H1 (cell line): ENCODE measurements at regions not wholly inside any gene's neighbourhood (a gene's known extent, or its start where the extent isn't known, plus 50 kb on each side); places are given as distances from the start of the nearest gene placed in this dataset.

Source experiments
- CTCF ChIA-PET: fragments of 300-600 bp; sonication (Branson Sonifier 250); formaldehyde crosslinking; loops from one replicate; lab custom pipeline; 2021; ENCODE audit not compliant: partially characterized antibody; lab: Charles Lee
- POLR2A ChIA-PET: fragments of 300-600 bp; sonication (Branson Sonifier 250); formaldehyde crosslinking; loops from one replicate; lab custom pipeline; 2021; ENCODE audit warnings: inconsistent platforms; ENCODE audit not compliant: partially characterized antibody; lab: Charles Lee
- DNase-seq, 2 experiments: peaks; one replicate each; pipeline versions ENCODE4 v3.0.0 to v3.0.0-alpha.2; 2010 to 2022; ENCODE audit warnings: low spot score in 2 of 2, low read depth in 1 of 2, mixed read lengths in 1 of 2
- FAIRE-seq: peaks from 2 replicates; lab custom pipeline; 2011; peaks lifted over from hg19 to GRCh38; lab: Jason Lieb, UNC
- H2AFZ ChIP-seq: 2 replicates; pipeline ENCODE4 v1.8.1; 2012; ENCODE audit warnings: low read length, inconsistent platforms
- H2AK5ac ChIP-seq: 2 replicates; pipeline ENCODE4 v1.6.1; 2013; ENCODE audit warnings: low read depth, low read length
- H2BK120ac ChIP-seq: replicated peaks from 2 replicates; pipeline ENCODE3; 2013; ENCODE audit warnings: low read depth, low read length, inconsistent platforms
- H2BK12ac ChIP-seq: 2 replicates; pipeline ENCODE4 v1.6.1; 2013; ENCODE audit warnings: low read depth, low read length
- H2BK15ac ChIP-seq: 2 replicates; pipeline ENCODE4 v1.6.1; 2013; ENCODE audit warnings: low read length
- H2BK20ac ChIP-seq: 2 replicates; pipeline ENCODE4 v1.6.1; 2013; ENCODE audit warnings: low read length
- H2BK5ac ChIP-seq: 2 replicates; pipeline ENCODE4 v1.6.1; 2013; ENCODE audit warnings: low read depth, low read length
- H3K14ac ChIP-seq: 2 replicates; pipeline ENCODE4 v1.6.1; 2013; ENCODE audit warnings: inconsistent platforms; ENCODE audit not compliant: insufficient read length
- H3K18ac ChIP-seq: 2 replicates; pipeline ENCODE4 v1.6.1; 2013; ENCODE audit warnings: low read length; ENCODE audit errors: extremely low read depth
- H3K23ac ChIP-seq: 2 replicates; pipeline ENCODE4 v1.6.1; 2013; ENCODE audit warnings: inconsistent platforms; ENCODE audit not compliant: insufficient read length
- H3K23me2 ChIP-seq: 2 replicates; pipeline ENCODE4 v1.6.1; 2013; ENCODE audit warnings: low read depth, low read length
- H3K27ac ChIP-seq: 2 replicates; pipeline ENCODE4 v1.6.1; 2011; ENCODE audit warnings: low read depth, low read length, inconsistent platforms
- H3K27me3 ChIP-seq, 4 experiments: replicated peaks in 1 of 4; 1 replicate in 1 of 4; 2 replicates in 3 of 4; pipeline versions ENCODE4 v1.6.1 to v1.8.1; 2011 to 2013; ENCODE audit warnings: low read length in 3 of 4, mild to moderate bottlenecking in 3 of 4, inconsistent platforms in 2 of 4, mixed read lengths in 2 of 4, moderate library complexity in 1 of 4; ENCODE audit not compliant: control insufficient read depth in 3 of 4, insufficient read depth in 3 of 4; ENCODE audit errors: extremely low read depth in 1 of 4
- H3K36me3 ChIP-seq, 4 experiments: 2 replicates each; pipeline versions ENCODE4 v1.6.1 to v1.8.1; 2011 to 2013; ENCODE audit warnings: mild to moderate bottlenecking in 4 of 4, low read length in 3 of 4, moderate library complexity in 2 of 4, control low read depth in 1 of 4, inconsistent platforms in 1 of 4; ENCODE audit not compliant: insufficient read depth in 4 of 4, control insufficient read depth in 2 of 4
- H3K4ac ChIP-seq: replicated peaks from 2 replicates; pipeline ENCODE3; 2013; ENCODE audit warnings: low read length, low read depth, mixed read lengths, inconsistent platforms; ENCODE audit not compliant: insufficient read length
- H3K4me1 ChIP-seq, 4 experiments: replicated peaks in 1 of 4; 1 replicate in 1 of 4; 2 replicates in 3 of 4; pipeline versions ENCODE4 v1.6.1 to v1.8.1; 2011 to 2013; ENCODE audit warnings: low read length in 3 of 4, inconsistent platforms in 2 of 4, mixed read lengths in 1 of 4; ENCODE audit not compliant: insufficient read depth in 4 of 4, control insufficient read depth in 3 of 4
- H3K4me2 ChIP-seq, 2 experiments: 2 replicates each; pipeline versions ENCODE4 v1.6.1 to v1.8.1; 2011 to 2013; ENCODE audit warnings: low read depth in 2 of 2, low read length in 2 of 2, control low read depth in 1 of 2, inconsistent platforms in 1 of 2, mild to moderate bottlenecking in 1 of 2; ENCODE audit not compliant: insufficient read depth in 1 of 2
- H3K4me3 ChIP-seq, 4 experiments: fragments of 200-600, 300-600 bp in 1 of 4; sonication (generic), shearing (Covaris generic), sonication (Bioruptor Twin) in 1 of 4; 2 replicates each; pipeline versions ENCODE4 v1.5.1 to v1.8.1; 2011 to 2016; ENCODE audit warnings: low read length in 4 of 4, low read depth in 3 of 4, control low read depth in 2 of 4, inconsistent platforms in 2 of 4, mild to moderate bottlenecking in 2 of 4, mixed read lengths in 1 of 4, moderate library complexity in 1 of 4; ENCODE audit not compliant: insufficient read depth in 2 of 4; ENCODE audit errors: extremely low read depth in 1 of 4
- H3K56ac ChIP-seq: replicated peaks from 2 replicates; pipeline ENCODE3; 2013; ENCODE audit warnings: low read depth, mild to moderate bottlenecking, mixed read lengths, low read length, inconsistent platforms; ENCODE audit not compliant: insufficient read length
- H3K79me1 ChIP-seq: 2 replicates; pipeline ENCODE4 v1.6.1; 2013; ENCODE audit warnings: low read depth, low read length, control low read depth
- H3K79me2 ChIP-seq, 2 experiments: 2 replicates each; pipeline versions ENCODE4 v1.6.1 to v1.8.1; 2012 to 2013; ENCODE audit warnings: low read length in 2 of 2, mild to moderate bottlenecking in 2 of 2, inconsistent platforms in 1 of 2; ENCODE audit not compliant: insufficient read depth in 2 of 2, control insufficient read depth in 1 of 2
- H3K9ac ChIP-seq, 4 experiments: replicated peaks in 1 of 4; 1 replicate in 1 of 4; 2 replicates in 3 of 4; pipeline versions ENCODE4 v1.6.1 to v1.8.1; 2011 to 2013; ENCODE audit warnings: low read depth in 3 of 4, low read length in 3 of 4, control low read depth in 2 of 4, mild to moderate bottlenecking in 2 of 4, moderate library complexity in 2 of 4, inconsistent platforms in 1 of 4; ENCODE audit errors: extremely low read depth in 1 of 4
- H3K9me3 ChIP-seq, 2 experiments: 2 replicates each; pipeline versions ENCODE4 v1.6.1 to v1.8.1; 2012 to 2013; ENCODE audit warnings: mild to moderate bottlenecking in 2 of 2, moderate library complexity in 2 of 2, control low read depth in 1 of 2, inconsistent platforms in 1 of 2, low read depth in 1 of 2, low read length in 1 of 2, mixed read lengths in 1 of 2; ENCODE audit not compliant: insufficient read depth in 2 of 2
- H4K20me1 ChIP-seq, 2 experiments: replicated peaks in 1 of 2; 2 replicates each; pipeline versions ENCODE3 to v1.8.1; 2011 to 2013; ENCODE audit warnings: inconsistent platforms in 2 of 2, low read length in 2 of 2, mild to moderate bottlenecking in 1 of 2; ENCODE audit not compliant: insufficient read depth in 2 of 2, control insufficient read depth in 1 of 2
- H4K5ac ChIP-seq: 2 replicates; pipeline ENCODE4 v1.6.1; 2013; ENCODE audit warnings: low read length, low read depth, mixed read lengths, inconsistent platforms; ENCODE audit not compliant: insufficient read length
- H4K8ac ChIP-seq: 2 replicates; pipeline ENCODE4 v1.8.0; 2013; ENCODE audit warnings: mild to moderate bottlenecking, moderate library complexity, low read length, inconsistent platforms; ENCODE audit not compliant: insufficient read depth; ENCODE audit errors: extremely low read depth
- H4K91ac ChIP-seq: replicated peaks from 2 replicates; pipeline ENCODE3; 2013; ENCODE audit warnings: low read length, mixed read lengths, inconsistent platforms; ENCODE audit not compliant: insufficient read length
- ASH2L ChIP-seq: fragments of 200-600, 300-600 bp; sonication (generic); IDR thresholded peaks from one replicate; pipeline ENCODE4 v1.7.1; 2017; ENCODE audit warnings: low read length
- BCL11A ChIP-seq, 2 experiments: IDR thresholded peaks; one replicate each; pipeline ENCODE4 v1.6.1; 2011; ENCODE audit warnings: low read depth in 2 of 2, low read length in 2 of 2, mild to moderate bottlenecking in 2 of 2
- CTBP2 ChIP-seq: IDR thresholded peaks from 2 replicates; pipeline ENCODE4 v1.7.0; 2011; ENCODE audit warnings: borderline replicate concordance, mild to moderate bottlenecking, moderate library complexity, mixed read lengths, low read length; ENCODE audit not compliant: insufficient read depth, insufficient read length
- FOSL1 ChIP-seq: IDR thresholded peaks from 2 replicates; pipeline ENCODE4 v1.6.1; 2011; ENCODE audit warnings: mild to moderate bottlenecking, low read depth, low read length, moderate library complexity; ENCODE audit not compliant: insufficient read depth
- KDM1A ChIP-seq: fragments of 200-600, 300-600 bp; sonication (generic); IDR thresholded peaks from 2 replicates; pipeline ENCODE4 v1.7.1; 2016; ENCODE audit warnings: mild to moderate bottlenecking, low read length, borderline replicate concordance
- NRF1 ChIP-seq: IDR thresholded peaks from 2 replicates; pipeline ENCODE4 v1.6.1; 2011; ENCODE audit warnings: mild to moderate bottlenecking, low read depth, low read length, improper control_type of control experiment
- POLR2A ChIP-seq, 2 experiments: IDR thresholded peaks; 1 replicate in 1 of 2; 2 replicates in 1 of 2; pipeline ENCODE4 v1.6.1; 2011; ENCODE audit warnings: low read depth in 2 of 2, low read length in 2 of 2, mild to moderate bottlenecking in 2 of 2; ENCODE audit errors: control extremely low read depth in 1 of 2
- RBBP5 ChIP-seq: IDR thresholded peaks from 2 replicates; pipeline ENCODE4 v1.7.1; 2012; ENCODE audit warnings: low read depth, mild to moderate bottlenecking, inconsistent platforms, low read length, moderate library complexity, borderline replicate concordance
- RNF2 ChIP-seq: fragments of 200-900, 300-1000 bp; sonication (generic); IDR thresholded peaks from 2 replicates; pipeline ENCODE4 v1.7.1; 2016; ENCODE audit warnings: borderline replicate concordance, low read depth, mild to moderate bottlenecking, antibody characterized with exemption, low read length; ENCODE audit not compliant: poor library complexity, severe bottlenecking; ENCODE audit errors: missing control alignments
- RXRA ChIP-seq: IDR thresholded peaks from 2 replicates; pipeline ENCODE4 v1.6.1; 2011; ENCODE audit warnings: low read depth, mild to moderate bottlenecking, low read length, moderate library complexity; ENCODE audit not compliant: insufficient read depth
- SIN3A ChIP-seq, 2 experiments: IDR thresholded peaks in 1 of 2; conservative IDR thresholded peaks in 1 of 2; 2 replicates each; pipeline ENCODE4 v1.6.1; 2011 to 2012; ENCODE audit warnings: low read length in 2 of 2, improper control_type of control experiment in 1 of 2, low read depth in 1 of 2, mild to moderate bottlenecking in 1 of 2
- SIRT6 ChIP-seq: IDR thresholded peaks from one replicate; pipeline ENCODE4 v1.7.1; 2012; ENCODE audit warnings: low read length, inconsistent platforms
- YY1 ChIP-seq: IDR thresholded peaks from 2 replicates; pipeline ENCODE4 v1.6.1; 2011; ENCODE audit warnings: low read depth, mild to moderate bottlenecking, low read length
- WGBS, 2 experiments: shearing (Covaris generic) in 1 of 2; methylation state at CpG; one replicate each; pipeline versions ENCODE4 v1.1.6 to v1.1.7; 2013 to 2015; ENCODE audit warnings: low lambda C conversion rate in 2 of 2, mixed read lengths in 2 of 2, inconsistent platforms in 1 of 2, low coverage in 1 of 2, missing lambda C conversion rate in 1 of 2; ENCODE audit not compliant: insufficient replicate concordance in 2 of 2, insufficient coverage in 1 of 2, insufficient read length in 1 of 2; ENCODE audit errors: extremely low coverage in 1 of 2, missing lambda C conversion rate in 1 of 2; 5-methylcytosine and 5-hydroxymethylcytosine counted together
- TF ChIP-seq, protein P1 (sequence below): IDR thresholded peaks from 2 replicates; pipeline ENCODE4 v1.6.1; 2011; ENCODE audit warnings: low read depth, mild to moderate bottlenecking, low read length; ENCODE audit not compliant: insufficient read depth

DNA sequence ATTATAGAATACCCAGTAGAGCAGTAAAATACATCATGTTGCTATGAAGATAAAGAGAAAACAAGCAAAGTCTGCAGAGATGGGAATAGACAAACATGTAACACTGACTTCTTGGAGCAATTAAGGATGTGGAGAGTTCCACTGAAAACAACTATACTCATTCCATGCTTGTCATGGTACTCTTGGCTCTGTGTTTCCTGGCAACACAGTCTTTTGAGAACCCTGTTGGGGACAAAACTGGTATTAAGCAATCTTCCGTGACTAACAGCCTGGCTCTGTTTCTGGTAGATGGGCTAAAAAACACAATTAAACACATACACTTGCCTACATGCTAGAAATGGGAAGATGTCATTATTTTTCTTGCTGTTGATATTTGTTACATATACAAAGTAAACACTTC lies 1212.3 kb upstream of the GBE1 start:
- Histone ChIP-seq H4K5ac (no peak overlapping the region), H3K56ac (no peak overlapping the region), H3K23me2 (no peaks in the 10 kb centered on the region), H3K4ac (no peak overlapping the region), H3K4me2 (no peak overlapping the region), H4K91ac (no peak overlapping the region), H3K79me2 (no peaks in the 10 kb centered on the region), H4K20me1 (no peaks in the 10 kb centered on the region), H2AFZ (0 out of 2 replicates have a peak overlapping the region, but pooled peaks have one; percentile 45), H2BK5ac (no peak overlapping the region), H2AK5ac (no peak overlapping the region), H3K36me3 (no peaks in the 10 kb centered on the region), H2BK12ac (no peak overlapping the region), H3K4me1 (peaks cover 0 to 4% (median 2%) of the 10 kb centered on the region in 4 experiments; a peak in 1 of 7 replicates), H3K4me3 (no peak overlapping the region), H3K9me3 (no peaks in the 10 kb centered on the region), H3K14ac (no peak overlapping the region), H3K79me1 (no peaks in the 10 kb centered on the region), H3K18ac (no peak overlapping the region), H3K27me3 (no peaks in the 10 kb centered on the region), H2BK20ac (no peak overlapping the region), H3K9ac (no peak overlapping the region), H3K23ac (no peak overlapping the region), H2BK120ac (no peak overlapping the region), H3K27ac (no peak overlapping the region), H2BK15ac (no peak overlapping the region), H4K8ac (no peak overlapping the region)
- FAIRE-seq (no peak), DNase-seq (no peak)
- ChIA-PET CTCF (no interaction called here), POLR2A (no interaction called here)
- 100% methylated on average over 1 of the region's 1 CpG; no CpG with 5 or more reads in 1 of the 2 experiments for WGBS, 2 experiments
- TF ChIP-seq RXRA (no peak), SIRT6 (no peak), POLR2A (IDR thresholded peaks at IDR 0.05; ENCODE audit: control extremely low read depth in 1 of 2, low read depth in 2 of 2, low read length in 2 of 2) (no peak), KDM1A (no peak), NRF1 (no peak), YY1 (no peak), FOSL1 (no peak), CTBP2 (no peak), SIN3A (conservative IDR thresholded peaks at IDR 0.05 in 1 of 2, IDR thresholded peaks at IDR 0.05 in 1 of 2; ENCODE audit: low read depth in 1 of 2, low read length in 2 of 2) (no peak), RNF2 (no peak), ASH2L (no peak), BCL11A (IDR thresholded peaks at IDR 0.05; ENCODE audit: low read depth in 2 of 2, low read length in 2 of 2) (no peak), RBBP5 (no peak)
- TF ChIP-seq, protein P1, sequence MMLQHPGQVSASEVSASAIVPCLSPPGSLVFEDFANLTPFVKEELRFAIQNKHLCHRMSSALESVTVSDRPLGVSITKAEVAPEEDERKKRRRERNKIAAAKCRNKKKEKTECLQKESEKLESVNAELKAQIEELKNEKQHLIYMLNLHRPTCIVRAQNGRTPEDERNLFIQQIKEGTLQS: no peak
